SK-N-SH (cell line): ENCODE measurements at regions not wholly inside any gene's neighbourhood (a gene's known extent, or its start where the extent isn't known, plus 50 kb on each side); places are given as distances from the start of the nearest gene placed in this dataset.

Source experiments
- MAX ChIP-seq: IDR thresholded peaks from 2 replicates; pipeline ENCODE4 v1.4.0; 2012; ENCODE audit warnings: low read depth
- POLR2AphosphoS5 ChIP-seq: IDR thresholded peaks from 2 replicates; pipeline ENCODE4 v1.6.1; 2012; ENCODE audit warnings: low read depth, low read length
- REST ChIP-seq: IDR thresholded peaks from 2 replicates; pipeline ENCODE4 v1.6.1; 2012; ENCODE audit warnings: mild to moderate bottlenecking, low read depth, low read length, moderate library complexity
- RFX5 ChIP-seq: IDR thresholded peaks from 2 replicates; pipeline ENCODE4 v1.6.1; 2012; ENCODE audit warnings: mild to moderate bottlenecking, improper control_type of control experiment, low read length
- RXRA ChIP-seq: IDR thresholded peaks from 2 replicates; pipeline ENCODE4 v1.4.0; 2012; ENCODE audit warnings: low read depth, mild to moderate bottlenecking, borderline replicate concordance
- SMC3 ChIP-seq: IDR thresholded peaks from 2 replicates; pipeline ENCODE4 v1.6.1; 2012; ENCODE audit warnings: low read depth, low read length, improper control_type of control experiment
- USF2 ChIP-seq: fragments of 150-350 bp; IDR thresholded peaks from 2 replicates; pipeline ENCODE4 v1.6.1; 2017; ENCODE audit warnings: antibody characterized with exemption, low read length, low read depth, borderline replicate concordance
- TF ChIP-seq, protein P1 (sequence below): fragments of 200-600 bp; sonication (generic); IDR thresholded peaks from 2 replicates; pipeline ENCODE4 v1.6.1; 2017; ENCODE audit warnings: antibody characterized with exemption, mild to moderate bottlenecking, moderate library complexity

DNA sequence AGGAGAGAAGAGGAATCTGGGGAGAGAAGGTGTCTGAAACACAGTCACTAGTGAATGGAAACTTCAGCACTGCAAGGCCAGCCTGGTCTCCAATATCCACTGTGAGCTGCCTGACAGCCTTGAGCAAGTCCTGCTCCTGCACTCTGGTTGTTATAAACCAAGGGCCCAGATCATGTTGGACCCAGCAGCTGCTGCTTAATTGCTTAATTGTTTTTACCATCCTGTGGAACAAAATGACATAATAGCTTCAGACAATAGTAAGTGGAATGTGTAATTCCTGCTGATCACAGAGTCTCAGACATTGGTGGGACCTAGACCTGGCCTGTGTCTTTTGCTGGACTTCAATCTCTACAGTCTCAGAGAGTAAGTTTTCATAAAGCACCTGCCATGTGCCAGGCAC lies 833.7 kb downstream of the TFAP2A start:
- TF ChIP-seq USF2: no peak
- TF ChIP-seq, protein P1, sequence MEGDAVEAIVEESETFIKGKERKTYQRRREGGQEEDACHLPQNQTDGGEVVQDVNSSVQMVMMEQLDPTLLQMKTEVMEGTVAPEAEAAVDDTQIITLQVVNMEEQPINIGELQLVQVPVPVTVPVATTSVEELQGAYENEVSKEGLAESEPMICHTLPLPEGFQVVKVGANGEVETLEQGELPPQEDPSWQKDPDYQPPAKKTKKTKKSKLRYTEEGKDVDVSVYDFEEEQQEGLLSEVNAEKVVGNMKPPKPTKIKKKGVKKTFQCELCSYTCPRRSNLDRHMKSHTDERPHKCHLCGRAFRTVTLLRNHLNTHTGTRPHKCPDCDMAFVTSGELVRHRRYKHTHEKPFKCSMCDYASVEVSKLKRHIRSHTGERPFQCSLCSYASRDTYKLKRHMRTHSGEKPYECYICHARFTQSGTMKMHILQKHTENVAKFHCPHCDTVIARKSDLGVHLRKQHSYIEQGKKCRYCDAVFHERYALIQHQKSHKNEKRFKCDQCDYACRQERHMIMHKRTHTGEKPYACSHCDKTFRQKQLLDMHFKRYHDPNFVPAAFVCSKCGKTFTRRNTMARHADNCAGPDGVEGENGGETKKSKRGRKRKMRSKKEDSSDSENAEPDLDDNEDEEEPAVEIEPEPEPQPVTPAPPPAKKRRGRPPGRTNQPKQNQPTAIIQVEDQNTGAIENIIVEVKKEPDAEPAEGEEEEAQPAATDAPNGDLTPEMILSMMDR: no peak
- TF ChIP-seq REST: no peak
- TF ChIP-seq RFX5: no peak
- TF ChIP-seq SMC3: no peak
- TF ChIP-seq POLR2AphosphoS5: no peak
- no peak for TF ChIP-seq RXRA
- no peak for TF ChIP-seq MAX
